ENCODE measurements at regions not wholly inside any gene's neighbourhood (a gene's known extent, or its start where the extent isn't known, plus 50 kb on each side); places are given as distances from the start of the nearest gene placed in this dataset.
"Not testable (repeated sequence)": the region's sequence is repeated elsewhere in the genome, so short reads cannot be mapped to it uniquely, and the experiment has no call there.

DNA sequence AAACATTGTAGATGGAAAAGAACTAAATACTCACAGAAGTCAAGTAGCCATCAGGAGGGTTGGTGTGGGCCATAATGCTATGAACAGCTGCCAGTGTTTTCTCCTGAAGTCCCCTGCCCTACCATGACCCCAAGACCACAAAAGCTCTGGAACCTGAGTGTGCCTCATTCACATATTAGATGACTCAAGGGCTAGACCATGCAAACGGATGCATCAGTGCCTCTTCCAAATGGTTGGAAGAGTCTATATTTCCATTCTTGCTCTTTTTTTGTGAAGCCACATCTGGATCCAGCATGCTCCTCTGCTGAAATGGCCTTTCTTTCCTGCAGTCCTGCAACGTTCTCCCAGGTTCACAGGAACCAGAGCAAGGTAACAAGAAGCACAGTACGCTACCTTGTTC is 136.6 kb upstream of the EPB41L4A start:
- POLR2A ChIA-PET = interaction anchor here (0.6 kb wide), 1 partner anchor 389 kb away, joined by 3 read pairs; no protein-coding TSS in a partner anchor
- DNase-seq = no peak

DNA sequence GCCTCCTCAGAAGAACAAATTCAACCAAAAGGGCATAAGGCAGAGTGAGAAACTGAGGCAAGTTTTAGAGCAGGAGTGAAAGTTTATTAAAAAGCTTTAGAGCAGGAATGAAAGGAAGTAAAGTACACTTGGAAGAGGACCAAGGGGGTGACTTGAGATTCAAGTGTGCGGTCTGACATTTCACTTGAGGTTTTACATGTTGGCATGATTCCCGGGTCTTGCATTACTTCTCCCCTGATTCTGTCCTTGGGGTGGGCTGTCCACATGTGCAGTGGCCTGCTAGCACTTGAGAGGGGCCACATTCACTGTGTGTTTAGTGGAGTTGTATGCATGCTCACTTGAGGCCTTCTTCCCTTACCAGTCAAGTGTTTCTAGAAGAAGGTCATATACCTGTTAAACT is 140.4 kb upstream of the EPB41L4A start:
- intact Hi-C loops (cut with micrococcal nuclease; ENCODE audit: unreplicated experiment) = loop anchor here (10.0 kb wide), 1 partner anchor 365 kb away; the partner anchor contains the start of gene REEP5
- H3K4me3 Mint-ChIP-seq (ENCODE audit: unreplicated experiment); H3K27ac Mint-ChIP-seq (ENCODE audit: unreplicated experiment); H3K27me3 Mint-ChIP-seq (ENCODE audit: insufficient read depth, unreplicated experiment); H3K4me1 Mint-ChIP-seq (ENCODE audit: low read depth, unreplicated experiment); POLR2A ChIA-PET; CTCF ChIA-PET; H3K4me1 ChIP-seq; H3K4me3 ChIP-seq (ENCODE audit: low read depth, low read length); H3K27me3 ChIP-seq (replicated peaks; ENCODE audit: control insufficient read depth, insufficient read depth, low read length); H3K36me3 Mint-ChIP-seq (ENCODE audit: insufficient read depth, unreplicated experiment); BruUV-seq (replicated peaks); H3K36me3 ChIP-seq (ENCODE audit: control insufficient read depth, insufficient read depth, low read length); DNase-seq: not testable (repeated sequence)
- H3K9me3 ChIP-seq = peaks cover 16% of the 10 kb centered on the region
- peaks cover 23% of the 10 kb centered on the region for H3K9me3 Mint-ChIP-seq (ENCODE audit: unreplicated experiment)

More for the DNA sequence above, 136.6 kb upstream of the EPB41L4A start:
- BruUV-seq (replicated peaks) = no TSS peak
- CTCF ChIA-PET = no interaction called here
- Mint-ChIP-seq H3K9me3 (ENCODE audit: unreplicated experiment) (no peaks in the 10 kb centered on the region), H3K4me3 (ENCODE audit: unreplicated experiment) (no peak overlapping the region), H3K27me3 (ENCODE audit: insufficient read depth, unreplicated experiment) (peaks cover 6% of the 10 kb centered on the region), H3K4me1 (ENCODE audit: low read depth, unreplicated experiment) (no peaks in the 10 kb centered on the region), H3K27ac (ENCODE audit: unreplicated experiment) (no peak overlapping the region), H3K36me3 (ENCODE audit: insufficient read depth, unreplicated experiment) (no peaks in the 10 kb centered on the region)
- H3K4me3 ChIP-seq (ENCODE audit: low read depth, low read length) = no peak overlapping the region
- intact Hi-C loops (cut with micrococcal nuclease; ENCODE audit: unreplicated experiment) = loop anchor here (10.0 kb wide), 1 partner anchor 369 kb away; the partner anchor contains the start of gene REEP5
- H3K36me3 ChIP-seq (ENCODE audit: control insufficient read depth, insufficient read depth, low read length) = no peaks in the 10 kb centered on the region
- no peaks in the 10 kb centered on the region for H3K4me1 ChIP-seq
- no peaks in the 10 kb centered on the region for H3K27me3 ChIP-seq (replicated peaks; ENCODE audit: control insufficient read depth, insufficient read depth, low read length)
- H3K9me3 ChIP-seq = no peaks in the 10 kb centered on the region
- TF ChIP-seq, protein P1, sequence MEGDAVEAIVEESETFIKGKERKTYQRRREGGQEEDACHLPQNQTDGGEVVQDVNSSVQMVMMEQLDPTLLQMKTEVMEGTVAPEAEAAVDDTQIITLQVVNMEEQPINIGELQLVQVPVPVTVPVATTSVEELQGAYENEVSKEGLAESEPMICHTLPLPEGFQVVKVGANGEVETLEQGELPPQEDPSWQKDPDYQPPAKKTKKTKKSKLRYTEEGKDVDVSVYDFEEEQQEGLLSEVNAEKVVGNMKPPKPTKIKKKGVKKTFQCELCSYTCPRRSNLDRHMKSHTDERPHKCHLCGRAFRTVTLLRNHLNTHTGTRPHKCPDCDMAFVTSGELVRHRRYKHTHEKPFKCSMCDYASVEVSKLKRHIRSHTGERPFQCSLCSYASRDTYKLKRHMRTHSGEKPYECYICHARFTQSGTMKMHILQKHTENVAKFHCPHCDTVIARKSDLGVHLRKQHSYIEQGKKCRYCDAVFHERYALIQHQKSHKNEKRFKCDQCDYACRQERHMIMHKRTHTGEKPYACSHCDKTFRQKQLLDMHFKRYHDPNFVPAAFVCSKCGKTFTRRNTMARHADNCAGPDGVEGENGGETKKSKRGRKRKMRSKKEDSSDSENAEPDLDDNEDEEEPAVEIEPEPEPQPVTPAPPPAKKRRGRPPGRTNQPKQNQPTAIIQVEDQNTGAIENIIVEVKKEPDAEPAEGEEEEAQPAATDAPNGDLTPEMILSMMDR (IDR thresholded peaks at IDR 0.05; ENCODE audit: insufficient read depth in 1 of 2, low read depth in 1 of 2, low read length in 1 of 2, severe bottlenecking in 1 of 2, unreplicated experiment in 1 of 2) = no peak

DNA sequence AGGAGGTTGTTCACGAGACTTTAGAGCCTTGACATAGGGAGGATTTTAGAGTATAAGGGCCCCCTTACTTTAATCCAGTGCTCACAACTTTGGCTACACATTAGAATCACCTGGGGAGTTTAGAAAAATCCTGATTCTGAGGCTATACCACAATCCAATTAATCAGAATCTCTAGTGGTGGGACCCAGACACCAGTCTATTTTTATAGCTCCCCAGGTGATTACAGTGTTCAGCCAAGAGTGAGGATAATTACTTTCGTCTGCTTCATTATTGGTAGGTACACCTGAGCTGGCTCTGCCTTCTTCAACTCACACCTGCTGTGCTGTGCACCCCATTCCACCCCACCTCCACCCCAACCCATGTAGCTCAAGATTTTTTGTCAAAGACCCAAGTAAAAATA is 141.3 kb upstream of the EPB41L4A start:
- no TSS peak for BruUV-seq (replicated peaks)
- Mint-ChIP-seq H3K27me3 (ENCODE audit: insufficient read depth, unreplicated experiment) (no peaks in the 10 kb centered on the region), H3K36me3 (ENCODE audit: insufficient read depth, unreplicated experiment) (no peaks in the 10 kb centered on the region), H3K4me3 (ENCODE audit: unreplicated experiment) (no peak overlapping the region), H3K9me3 (ENCODE audit: unreplicated experiment) (peaks cover 32% of the 10 kb centered on the region), H3K27ac (ENCODE audit: unreplicated experiment) (no peak overlapping the region), H3K4me1 (ENCODE audit: low read depth, unreplicated experiment) (no peaks in the 10 kb centered on the region)
- no peaks in the 10 kb centered on the region for H3K27me3 ChIP-seq (replicated peaks; ENCODE audit: control insufficient read depth, insufficient read depth, low read length)
- no peak for DNase-seq
- CTCF ChIA-PET = no interaction called here
- H3K4me3 ChIP-seq (ENCODE audit: low read depth, low read length) = no peak overlapping the region
- no peaks in the 10 kb centered on the region for H3K36me3 ChIP-seq (ENCODE audit: control insufficient read depth, insufficient read depth, low read length)
- H3K4me1 ChIP-seq = no peaks in the 10 kb centered on the region
- peaks cover 17% of the 10 kb centered on the region for H3K9me3 ChIP-seq
- POLR2A ChIA-PET = no interaction called here
- TF ChIP-seq, protein P1 (IDR thresholded peaks at IDR 0.05; ENCODE audit: insufficient read depth in 1 of 2, low read depth in 1 of 2, low read length in 1 of 2, severe bottlenecking in 1 of 2, unreplicated experiment in 1 of 2) = no peak
- intact Hi-C loops (cut with micrococcal nuclease; ENCODE audit: unreplicated experiment) = no loop called here
